ENCODE measurements at regions not wholly inside any gene's neighbourhood (a gene's known extent, or its start where the extent isn't known, plus 50 kb on each side); places are given as distances from the start of the nearest gene placed in this dataset.

DNA sequence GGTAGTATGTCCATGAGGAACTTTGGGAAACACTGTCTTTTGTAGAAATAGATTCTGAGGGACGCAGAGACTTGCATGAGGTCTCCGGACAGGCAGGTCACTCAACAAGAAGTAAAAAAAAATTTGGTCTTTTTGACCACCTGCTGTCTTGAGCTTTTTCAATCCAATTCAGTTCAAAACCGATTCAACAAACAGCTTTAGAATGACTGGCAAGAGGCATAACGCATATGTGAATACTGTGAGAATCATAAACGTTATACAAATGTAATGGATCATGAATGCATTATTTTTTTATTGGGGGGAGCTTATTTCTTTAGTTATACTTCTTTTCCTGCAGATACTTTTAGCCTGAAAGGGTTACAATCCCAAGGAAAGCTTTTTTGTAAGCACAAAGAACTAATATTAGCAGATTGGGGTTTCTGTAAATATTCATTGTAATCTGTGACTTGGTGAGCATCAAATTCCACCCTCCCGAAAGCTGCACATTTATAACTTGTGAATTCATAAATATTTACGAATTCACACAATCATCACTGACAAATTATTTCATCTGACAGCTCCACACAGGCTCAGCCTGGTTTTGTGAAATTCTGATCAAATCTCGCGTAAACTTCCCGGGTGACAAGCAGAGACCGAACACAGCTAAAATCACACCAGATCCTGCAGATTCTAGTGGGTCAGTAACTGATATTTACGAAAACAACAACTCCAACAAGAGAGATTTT is 507.7 kb downstream of the MN1 start:
- DNase-seq (ENCODE audit: low spot score), result no peak

GRCh38 chr22:27295040-27295439 is 506.5 kb downstream of the MN1 start:
- DNase-seq (ENCODE audit: low spot score), result no peak

GRCh38 chr22:27295605-27296004 is 506.0 kb downstream of the MN1 start:
- no peak for DNase-seq (ENCODE audit: low spot score)

DNA sequence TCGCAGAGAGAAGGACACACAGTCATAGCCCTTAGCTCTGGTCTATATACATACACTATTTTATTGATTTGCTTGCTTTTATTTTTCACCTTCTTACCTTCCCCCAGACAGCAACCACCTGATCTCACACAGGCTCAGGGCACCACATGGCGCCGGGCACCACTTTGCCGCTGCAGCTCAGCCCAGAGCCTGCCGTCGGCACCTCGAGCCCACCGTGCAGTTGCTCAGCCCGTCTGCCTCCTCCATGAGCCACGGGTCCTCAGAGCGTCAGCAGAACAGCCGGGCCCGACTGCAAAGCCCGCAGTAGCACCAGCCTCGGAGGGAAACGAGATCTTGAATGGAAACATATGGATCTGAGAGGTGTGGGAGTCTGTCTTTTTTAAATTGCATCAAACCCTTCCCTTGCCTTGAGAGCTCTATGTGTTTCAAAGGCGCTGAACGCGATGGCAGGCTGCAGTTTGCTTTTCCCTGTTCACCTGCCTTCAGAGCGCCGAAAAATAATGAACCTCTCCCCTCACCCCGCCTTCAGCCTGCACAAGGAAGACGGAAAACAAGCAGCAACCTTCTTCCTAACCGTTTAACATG is 505.4 kb downstream of the MN1 start:
- no peak for DNase-seq (ENCODE audit: low spot score)

DNA sequence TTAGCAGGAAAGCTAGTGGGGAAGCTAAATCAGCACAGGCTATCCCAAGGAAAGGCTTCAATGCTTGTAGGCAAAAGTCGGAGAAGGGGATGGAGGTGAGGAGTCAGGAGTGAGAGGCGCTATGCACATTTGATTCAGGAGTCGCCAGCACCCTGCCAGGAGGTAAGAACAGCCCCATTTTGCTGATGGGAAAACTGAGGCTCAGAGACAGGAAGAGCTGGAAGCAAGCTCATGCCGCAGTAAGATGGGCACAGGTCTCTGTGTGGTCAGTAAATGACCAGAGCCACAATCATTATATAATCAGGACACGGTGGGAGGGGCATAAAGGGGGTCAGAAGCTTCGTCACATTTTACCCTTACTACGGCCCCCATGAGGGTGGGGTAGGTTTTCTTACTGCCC is 504.4 kb downstream of the MN1 start:
- no peak for DNase-seq (ENCODE audit: low spot score)

GRCh38 chr22:27298332-27298731 is 503.2 kb downstream of the MN1 start:
- no peak for DNase-seq (ENCODE audit: low spot score)

- DNase-seq (ENCODE audit: low spot score), result no peak
These were observed 502.8 kb downstream of the MN1 start for GRCh38 chr22:27298742-27299141.

- peak; percentile 12 for DNase-seq (ENCODE audit: low spot score)
These were observed 502.1 kb downstream of the MN1 start for GRCh38 chr22:27299181-27300085.

DNA sequence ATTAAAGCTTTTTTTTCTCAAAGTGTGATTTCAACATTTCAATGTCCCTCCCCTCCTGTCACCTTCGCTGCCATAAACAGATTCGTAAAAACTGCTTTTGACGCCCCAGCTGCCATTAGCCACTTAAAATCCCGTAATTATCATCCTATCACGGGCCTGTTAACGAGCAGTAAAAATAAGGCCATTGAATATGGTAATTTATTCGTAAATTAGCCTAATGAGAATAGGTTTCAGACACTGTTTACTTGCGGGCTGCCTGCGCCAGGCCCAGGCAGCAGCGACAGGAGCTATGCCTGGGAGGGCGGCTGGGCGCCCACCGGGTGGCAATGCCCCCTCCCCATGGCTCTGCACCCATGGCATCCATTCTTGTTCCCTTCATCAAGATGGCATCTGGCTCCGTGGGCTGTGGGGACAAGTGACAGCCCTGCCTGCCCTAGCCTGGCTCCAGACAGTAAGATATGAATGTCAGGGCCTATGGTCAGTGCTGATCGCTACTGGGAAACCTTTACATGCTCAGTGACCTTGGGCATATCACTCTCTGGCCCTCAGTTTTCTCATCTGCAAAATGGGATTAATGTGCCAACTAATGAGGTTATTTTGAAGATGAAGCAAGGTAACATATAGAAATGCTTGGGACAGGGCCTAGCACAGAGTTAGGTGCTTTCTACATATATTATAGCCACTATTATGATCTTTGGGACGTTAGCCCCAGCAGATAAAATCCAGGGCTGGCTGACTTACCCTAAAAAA is 500.8 kb downstream of the MN1 start:
- no peak for DNase-seq (ENCODE audit: low spot score)

DNA sequence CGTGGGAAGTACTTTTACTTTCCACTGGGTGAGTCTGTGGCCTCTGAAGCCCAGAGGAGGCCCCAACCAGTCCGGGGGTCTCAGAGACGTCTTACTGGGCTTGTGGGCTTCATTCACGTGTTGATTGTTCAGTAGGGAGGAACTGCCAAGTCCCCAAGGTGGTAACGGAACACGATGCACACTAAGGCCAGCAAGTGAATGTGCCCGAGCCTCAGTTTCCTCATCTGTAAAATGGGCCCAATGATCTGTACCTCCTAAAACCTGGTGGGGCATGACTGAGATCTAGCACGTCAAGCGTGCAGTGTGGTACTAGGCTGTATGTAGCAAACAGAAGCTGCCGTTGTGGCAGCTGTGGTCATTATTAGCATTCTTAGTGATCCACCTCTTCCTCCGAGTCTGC is 499.1 kb downstream of the MN1 start:
- DNase-seq (ENCODE audit: low spot score), result no peak

- no peak for DNase-seq (ENCODE audit: low spot score)
These were observed 497.8 kb downstream of the MN1 start for GRCh38 chr22:27303718-27304117.

- no peak for DNase-seq (ENCODE audit: low spot score)
These were observed 494.8 kb downstream of the MN1 start for GRCh38 chr22:27306771-27307170.

- no peak for DNase-seq (ENCODE audit: low spot score)
These were observed 493.9 kb downstream of the MN1 start for GRCh38 chr22:27307545-27308247.

DNA sequence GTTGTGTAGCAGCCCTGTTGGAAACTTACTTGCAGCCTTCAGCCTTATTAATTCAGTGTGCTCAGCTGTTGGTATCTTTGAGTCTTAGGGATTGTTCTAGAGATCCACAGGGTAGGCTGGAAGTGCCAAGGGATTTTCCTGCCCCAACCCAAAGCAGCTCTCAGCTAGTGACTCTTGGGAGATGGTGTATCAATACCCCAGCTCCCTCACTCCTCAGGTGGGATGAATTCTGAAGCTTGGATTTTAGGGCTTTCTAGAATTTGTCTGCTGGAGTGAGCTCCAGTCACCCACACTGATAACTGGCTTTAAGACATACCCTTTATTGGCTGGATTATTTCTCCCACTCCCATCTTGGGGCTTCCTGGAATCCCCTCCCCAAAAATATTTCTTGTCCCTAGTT is 493.0 kb downstream of the MN1 start:
- DNase-seq (ENCODE audit: low spot score), result no peak

GRCh38 chr22:27309697-27310096 is 491.9 kb downstream of the MN1 start:
- DNase-seq (ENCODE audit: low spot score), result no peak

DNA sequence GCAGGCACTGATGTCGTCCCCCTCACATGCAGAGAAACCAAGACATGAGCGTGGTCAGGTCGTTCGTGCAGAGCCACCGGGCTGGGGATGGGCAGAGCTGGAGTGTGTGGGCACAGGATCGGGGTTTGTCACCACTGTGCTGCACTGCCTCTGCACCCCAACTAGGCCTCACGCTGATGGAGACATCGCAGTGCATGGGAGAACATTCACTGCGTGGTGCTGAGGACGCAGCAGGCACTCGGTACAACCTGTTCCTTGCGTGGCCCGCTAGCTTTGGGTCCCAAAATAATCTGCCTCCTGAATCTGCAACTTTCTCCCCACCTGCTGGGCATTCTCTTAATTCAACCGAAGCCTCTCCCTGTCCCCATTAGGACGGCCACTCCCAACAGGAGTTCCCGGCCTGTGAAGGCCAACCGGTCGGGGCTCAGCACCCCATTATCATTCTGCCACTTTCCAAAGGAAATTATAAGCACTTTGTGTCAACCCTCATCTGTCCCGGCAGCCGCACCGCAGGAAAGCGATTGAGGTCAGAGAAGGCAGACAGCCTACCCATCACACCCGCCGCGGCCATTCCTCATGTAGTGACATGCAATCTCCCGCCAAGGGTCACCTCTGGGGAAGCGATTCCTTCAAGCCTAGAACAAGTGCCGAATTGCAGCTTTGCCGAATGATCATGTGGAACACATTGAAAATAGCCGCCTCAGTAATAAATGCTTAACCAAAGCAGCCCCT is 490.4 kb downstream of the MN1 start:
- no peak for DNase-seq (ENCODE audit: low spot score)

GRCh38 chr22:27311698-27312550 is 489.6 kb downstream of the MN1 start:
- DNase-seq (ENCODE audit: low spot score), result no peak

DNA sequence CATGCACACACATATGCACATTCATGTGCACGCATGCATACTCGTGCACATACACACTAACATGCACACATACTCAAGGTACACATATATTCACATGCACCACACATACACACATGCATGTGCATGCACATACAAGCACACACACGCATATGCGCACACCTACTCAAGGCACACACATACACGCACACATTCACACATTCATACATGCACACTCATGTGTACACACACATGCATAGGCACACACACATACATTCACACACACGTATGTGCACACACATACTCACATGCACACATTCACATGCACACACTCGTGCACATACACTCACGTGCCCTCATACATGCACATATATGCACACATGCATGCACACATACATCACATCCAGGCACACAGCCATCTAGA is 489.0 kb downstream of the MN1 start:
- no peak for DNase-seq (ENCODE audit: low spot score)

DNA sequence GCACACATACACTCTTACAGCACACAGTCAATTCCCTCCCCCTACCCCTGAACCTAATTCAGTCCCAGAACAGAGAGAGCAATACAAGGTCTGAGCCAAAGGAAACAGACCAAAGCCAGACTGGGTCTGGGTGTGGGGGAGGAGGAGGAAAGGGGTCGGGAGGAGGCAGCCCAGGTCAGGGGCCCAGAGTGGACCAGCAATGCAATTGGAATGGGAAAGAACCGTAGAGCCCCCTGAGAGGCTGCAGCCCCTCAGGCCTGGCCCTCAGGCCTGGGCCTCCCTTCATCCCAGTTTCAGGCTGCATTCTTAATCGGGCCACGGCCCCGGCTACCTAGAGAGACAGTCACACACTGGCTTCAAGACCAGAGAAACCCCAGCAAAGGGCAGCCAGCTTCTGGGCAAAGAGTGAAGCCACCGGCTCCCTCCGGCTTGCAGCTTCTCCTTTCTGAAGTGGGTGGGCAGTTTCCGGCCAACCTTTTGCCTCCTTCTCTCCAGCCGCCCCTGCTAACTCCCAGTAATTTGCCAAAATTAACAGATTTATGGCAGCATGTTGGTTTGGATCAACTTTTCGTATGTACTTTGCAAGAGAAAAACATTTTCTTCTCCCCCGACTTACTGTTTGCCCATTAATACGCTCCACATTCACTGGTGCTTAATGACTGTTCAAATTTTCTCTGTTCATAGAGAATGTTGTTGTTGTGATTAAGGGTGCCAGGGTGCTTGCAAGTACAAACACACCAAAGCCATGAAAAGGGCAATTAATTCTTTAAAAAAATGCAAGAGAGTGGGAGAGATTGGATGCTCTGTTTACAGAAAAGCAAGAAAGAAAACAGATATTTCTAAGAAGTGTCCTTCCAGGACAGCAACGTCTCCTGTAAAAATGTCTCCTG is 488.3 kb downstream of the MN1 start:
- DNase-seq (ENCODE audit: low spot score), result no peak
